Mesendoderm (in vitro differentiated cells): ENCODE measurements at regions not wholly inside any gene's neighbourhood (a gene's known extent, or its start where the extent isn't known, plus 50 kb on each side); places are given as distances from the start of the nearest gene placed in this dataset.

Source experiments
- DNase-seq: peaks from one replicate; pipeline ENCODE4 v3.0.0; 2013
- H2AK5ac ChIP-seq: 2 replicates; pipeline ENCODE4 v1.6.1; 2013; ENCODE audit warnings: low read length, inconsistent platforms
- H2BK120ac ChIP-seq: 2 replicates; pipeline ENCODE4 v1.6.1; 2013; ENCODE audit warnings: low read depth, mild to moderate bottlenecking, low read length, moderate library complexity, mixed read lengths
- H2BK15ac ChIP-seq: replicated peaks from 2 replicates; pipeline ENCODE4 v1.6.1; 2013; ENCODE audit warnings: low read depth, mild to moderate bottlenecking, moderate library complexity
- H2BK5ac ChIP-seq: 2 replicates; pipeline ENCODE4 v1.6.1; 2013; ENCODE audit warnings: low read length, inconsistent platforms
- H3K18ac ChIP-seq: 2 replicates; pipeline ENCODE4 v1.6.1; 2013; ENCODE audit warnings: mild to moderate bottlenecking, low read length, mixed read lengths
- H3K23ac ChIP-seq: one replicate; pipeline ENCODE4 v1.6.1; 2013; ENCODE audit warnings: low read length
- H3K27ac ChIP-seq: 2 replicates; pipeline ENCODE4 v1.5.1; 2013; ENCODE audit warnings: low read depth, mild to moderate bottlenecking, inconsistent platforms, low read length, moderate library complexity
- H3K27me3 ChIP-seq: 2 replicates; pipeline ENCODE4 v1.6.1; 2013; ENCODE audit warnings: low read length, control low read depth, mild to moderate bottlenecking, inconsistent platforms; ENCODE audit not compliant: insufficient read depth, poor library complexity
- H3K36me3 ChIP-seq: 2 replicates; pipeline ENCODE4 v1.6.1; 2013; ENCODE audit warnings: low read length, inconsistent platforms; ENCODE audit not compliant: control insufficient read depth, insufficient read depth
- H3K4ac ChIP-seq: one replicate; pipeline ENCODE4 v1.6.1; 2013; ENCODE audit warnings: low read depth, mild to moderate bottlenecking, low read length, moderate library complexity
- H3K4me1 ChIP-seq: 2 replicates; pipeline ENCODE4 v1.6.1; 2013; ENCODE audit warnings: low read depth, low read length, inconsistent platforms; ENCODE audit not compliant: control insufficient read depth
- H3K4me2 ChIP-seq: 2 replicates; pipeline ENCODE4 v1.6.1; 2013; ENCODE audit warnings: low read length
- H3K4me3 ChIP-seq: 2 replicates; pipeline ENCODE4 v1.5.1; 2013; ENCODE audit warnings: mild to moderate bottlenecking, low read length
- H3K56ac ChIP-seq: one replicate; pipeline ENCODE4 v1.6.1; 2013; ENCODE audit warnings: low read length
- H3K79me1 ChIP-seq: 2 replicates; pipeline ENCODE4 v1.6.1; 2013; ENCODE audit warnings: low read length, inconsistent platforms
- H3K79me2 ChIP-seq: 2 replicates; pipeline ENCODE4 v1.6.1; 2013; ENCODE audit warnings: mild to moderate bottlenecking, low read length; ENCODE audit not compliant: control insufficient read depth, insufficient read depth
- H3K9ac ChIP-seq: 2 replicates; pipeline ENCODE4 v1.6.1; 2013; ENCODE audit warnings: low read length, inconsistent platforms
- H4K5ac ChIP-seq: one replicate; pipeline ENCODE4 v1.6.1; 2013; ENCODE audit warnings: low read length
- H4K8ac ChIP-seq: one replicate; pipeline ENCODE4 v1.6.1; 2013; ENCODE audit warnings: low read depth, mild to moderate bottlenecking, control low read depth, low read length, moderate library complexity
- WGBS: extraction: QIAGEN DNeasy Blood & Tissue Kit; methylation state at CpG from one replicate; pipeline ENCODE4 v1.1.7; 2013; ENCODE audit warnings: low lambda C conversion rate, missing lambda C conversion rate; ENCODE audit not compliant: insufficient coverage; ENCODE audit errors: extremely low coverage; 5-methylcytosine and 5-hydroxymethylcytosine counted together

- WGBS: no CpG with 5 or more reads among the region's 2 CpGs
- no peaks in the 10 kb centered on the region for H3K79me2 ChIP-seq
- no peak overlapping the region for H4K5ac ChIP-seq
- H3K36me3 ChIP-seq: no peaks in the 10 kb centered on the region
- no peaks in the 10 kb centered on the region for H3K4me1 ChIP-seq
- H3K4me3 ChIP-seq: no peak overlapping the region
- no peak overlapping the region for H2BK5ac ChIP-seq
- H3K27ac ChIP-seq: no peak overlapping the region
- H2AK5ac ChIP-seq: no peak overlapping the region
- H3K9ac ChIP-seq: no peak overlapping the region
- H3K18ac ChIP-seq: no peak overlapping the region
- no peak overlapping the region for H3K4me2 ChIP-seq
- no peaks in the 10 kb centered on the region for H3K27me3 ChIP-seq
- no peak overlapping the region for H3K4ac ChIP-seq
- H3K79me1 ChIP-seq: no peaks in the 10 kb centered on the region
- H3K56ac ChIP-seq: no peak overlapping the region
- no peak overlapping the region for H3K23ac ChIP-seq
- H4K8ac ChIP-seq: no peak overlapping the region
- no peak overlapping the region for H2BK15ac ChIP-seq
- no peak overlapping the region for H2BK120ac ChIP-seq
- DNase-seq: no peak
These were observed 920.6 kb upstream of the PIK3C3 start for GRCh38 chr18:41034413-41034812.

- no peak overlapping the region for H3K4me3 ChIP-seq
- H2AK5ac ChIP-seq: no peak overlapping the region
- no peak overlapping the region for H3K23ac ChIP-seq
- H3K4me2 ChIP-seq: no peak overlapping the region
- no peaks in the 10 kb centered on the region for H3K79me2 ChIP-seq
- no peak overlapping the region for H3K9ac ChIP-seq
- no peak overlapping the region for H3K27ac ChIP-seq
- no peaks in the 10 kb centered on the region for H3K36me3 ChIP-seq
- no peak overlapping the region for H4K5ac ChIP-seq
- no peak overlapping the region for H3K18ac ChIP-seq
- H3K4me1 ChIP-seq: no peaks in the 10 kb centered on the region
- no peaks in the 10 kb centered on the region for H3K27me3 ChIP-seq
- no peak overlapping the region for H2BK120ac ChIP-seq
- no peak for DNase-seq
- no peak overlapping the region for H3K56ac ChIP-seq
- no peaks in the 10 kb centered on the region for H3K79me1 ChIP-seq
- no CpG with 5 or more reads among the region's 1 CpG for WGBS
- H3K4ac ChIP-seq: no peak overlapping the region
- H2BK15ac ChIP-seq: no peak overlapping the region
- no peak overlapping the region for H4K8ac ChIP-seq
- H2BK5ac ChIP-seq: no peak overlapping the region
These were observed 929.4 kb upstream of the PIK3C3 start for GRCh38 chr18:41025666-41026065.

GRCh38 chr18:41024792-41025191 lies 930.2 kb upstream of the PIK3C3 start:
- Histone ChIP-seq H3K79me2 (no peaks in the 10 kb centered on the region), H3K27ac (no peak overlapping the region), H2AK5ac (no peak overlapping the region), H2BK15ac (no peak overlapping the region), H2BK120ac (no peak overlapping the region), H3K4me1 (no peaks in the 10 kb centered on the region), H3K4me2 (no peak overlapping the region), H3K4ac (no peak overlapping the region), H2BK5ac (no peak overlapping the region), H3K9ac (no peak overlapping the region), H3K79me1 (no peaks in the 10 kb centered on the region), H4K5ac (no peak overlapping the region), H3K4me3 (no peak overlapping the region), H3K27me3 (no peaks in the 10 kb centered on the region), H3K23ac (no peak overlapping the region), H4K8ac (no peak overlapping the region), H3K56ac (no peak overlapping the region), H3K18ac (no peak overlapping the region), H3K36me3 (no peaks in the 10 kb centered on the region)
- WGBS: no CpG with 5 or more reads among the region's 2 CpGs
- DNase-seq: no peak

- H2AK5ac ChIP-seq: no peak overlapping the region
- H3K23ac ChIP-seq: no peak overlapping the region
- H3K79me2 ChIP-seq: no peaks in the 10 kb centered on the region
- H4K5ac ChIP-seq: no peak overlapping the region
- no peak overlapping the region for H2BK15ac ChIP-seq
- H3K56ac ChIP-seq: no peak overlapping the region
- H3K4ac ChIP-seq: no peak overlapping the region
- H2BK5ac ChIP-seq: no peak overlapping the region
- no CpG with 5 or more reads among the region's 4 CpGs for WGBS
- H3K27ac ChIP-seq: no peak overlapping the region
- no peaks in the 10 kb centered on the region for H3K36me3 ChIP-seq
- H3K79me1 ChIP-seq: no peaks in the 10 kb centered on the region
- no peak overlapping the region for H3K18ac ChIP-seq
- no peaks in the 10 kb centered on the region for H3K4me1 ChIP-seq
- H3K4me3 ChIP-seq: no peak overlapping the region
- H2BK120ac ChIP-seq: no peak overlapping the region
- no peak overlapping the region for H3K9ac ChIP-seq
- DNase-seq: peak; percentile 10
- H3K4me2 ChIP-seq: no peak overlapping the region
- H4K8ac ChIP-seq: no peak overlapping the region
- H3K27me3 ChIP-seq: no peaks in the 10 kb centered on the region
These were observed 932.5 kb upstream of the PIK3C3 start for GRCh38 chr18:41022484-41022883.

GRCh38 chr18:41021089-41021488 lies 933.9 kb upstream of the PIK3C3 start:
- no peak overlapping the region for H2AK5ac ChIP-seq
- no peak overlapping the region for H2BK5ac ChIP-seq
- no peaks in the 10 kb centered on the region for H3K36me3 ChIP-seq
- H3K27me3 ChIP-seq: no peaks in the 10 kb centered on the region
- no peak for DNase-seq
- H2BK120ac ChIP-seq: no peak overlapping the region
- no peak overlapping the region for H3K9ac ChIP-seq
- no peak overlapping the region for H3K23ac ChIP-seq
- no peaks in the 10 kb centered on the region for H3K79me2 ChIP-seq
- no CpG with 5 or more reads among the region's 3 CpGs for WGBS
- H3K4me1 ChIP-seq: no peaks in the 10 kb centered on the region
- H3K4me2 ChIP-seq: no peak overlapping the region
- no peak overlapping the region for H3K4ac ChIP-seq
- no peak overlapping the region for H4K5ac ChIP-seq
- no peak overlapping the region for H3K56ac ChIP-seq
- no peak overlapping the region for H3K18ac ChIP-seq
- H4K8ac ChIP-seq: no peak overlapping the region
- no peak overlapping the region for H3K4me3 ChIP-seq
- no peak overlapping the region for H3K27ac ChIP-seq
- H2BK15ac ChIP-seq: no peak overlapping the region
- no peaks in the 10 kb centered on the region for H3K79me1 ChIP-seq

GRCh38 chr18:41012194-41012593 lies 942.8 kb upstream of the PIK3C3 start:
- H3K27ac ChIP-seq: no peak overlapping the region
- H3K79me1 ChIP-seq: no peaks in the 10 kb centered on the region
- H3K18ac ChIP-seq: no peak overlapping the region
- no peak overlapping the region for H3K4me3 ChIP-seq
- no peaks in the 10 kb centered on the region for H3K4me1 ChIP-seq
- no peak overlapping the region for H4K8ac ChIP-seq
- no peak overlapping the region for H2BK15ac ChIP-seq
- H3K4ac ChIP-seq: no peak overlapping the region
- H3K23ac ChIP-seq: no peak overlapping the region
- H2AK5ac ChIP-seq: no peak overlapping the region
- H3K56ac ChIP-seq: no peak overlapping the region
- no peak overlapping the region for H2BK5ac ChIP-seq
- no CpG with 5 or more reads among the region's 1 CpG for WGBS
- H3K36me3 ChIP-seq: no peaks in the 10 kb centered on the region
- no peak overlapping the region for H3K9ac ChIP-seq
- no peaks in the 10 kb centered on the region for H3K27me3 ChIP-seq
- H4K5ac ChIP-seq: no peak overlapping the region
- H2BK120ac ChIP-seq: no peak overlapping the region
- H3K4me2 ChIP-seq: no peak overlapping the region
- DNase-seq: no peak
- no peaks in the 10 kb centered on the region for H3K79me2 ChIP-seq
